HG03108 (cell line): ENCODE measurements at regions not wholly inside any gene's neighbourhood (a gene's known extent, or its start where the extent isn't known, plus 50 kb on each side); places are given as distances from the start of the nearest gene placed in this dataset.

Experiments
- ATAC-seq: cut with Tn5 transposase; IDR thresholded peaks from one replicate; pipeline ENCODE4 v1.9.1; 2021; ENCODE audit warnings: moderate library complexity; ENCODE audit not compliant: unreplicated experiment

DNA sequence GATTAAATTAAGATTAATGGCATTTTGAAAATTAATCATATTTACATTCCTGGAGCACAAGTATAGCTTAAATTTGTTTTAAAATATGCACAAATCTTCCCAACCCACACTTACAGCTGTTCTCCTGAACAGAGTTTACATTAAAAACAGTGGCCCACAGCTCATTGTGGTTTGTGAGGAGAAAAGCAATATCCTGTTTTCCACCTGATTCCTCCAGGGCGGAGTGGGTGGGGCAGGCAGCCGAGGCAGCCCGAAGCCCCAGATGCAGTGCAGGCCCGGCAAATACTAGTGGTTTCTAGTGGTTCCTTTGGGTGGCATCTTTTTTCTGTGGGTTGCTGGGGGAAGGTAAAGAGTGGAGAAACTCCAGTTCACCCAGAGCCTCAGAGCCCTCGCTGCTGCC lies 280.8 kb downstream of the ARHGAP12 start:
- no peak for ATAC-seq

DNA sequence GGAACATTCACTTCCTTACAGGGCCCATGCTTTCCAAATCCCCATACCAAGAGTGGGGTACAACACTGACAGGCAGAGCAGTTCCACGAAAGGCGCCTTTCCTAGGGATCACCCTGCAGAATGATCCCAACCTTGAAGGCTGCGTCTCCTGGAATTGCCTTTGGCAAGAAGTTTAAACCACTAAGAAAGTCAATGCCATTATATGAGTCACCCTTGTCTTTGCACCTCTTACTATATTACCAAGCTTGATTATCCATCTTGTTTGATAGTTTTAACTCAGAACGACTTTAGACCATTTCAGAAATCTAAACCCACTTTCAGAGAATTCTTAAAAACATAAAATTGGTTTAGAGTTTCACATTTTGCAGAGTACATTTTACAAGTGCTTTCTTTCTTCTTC lies 282.1 kb downstream of the ARHGAP12 start:
- no peak for ATAC-seq

DNA sequence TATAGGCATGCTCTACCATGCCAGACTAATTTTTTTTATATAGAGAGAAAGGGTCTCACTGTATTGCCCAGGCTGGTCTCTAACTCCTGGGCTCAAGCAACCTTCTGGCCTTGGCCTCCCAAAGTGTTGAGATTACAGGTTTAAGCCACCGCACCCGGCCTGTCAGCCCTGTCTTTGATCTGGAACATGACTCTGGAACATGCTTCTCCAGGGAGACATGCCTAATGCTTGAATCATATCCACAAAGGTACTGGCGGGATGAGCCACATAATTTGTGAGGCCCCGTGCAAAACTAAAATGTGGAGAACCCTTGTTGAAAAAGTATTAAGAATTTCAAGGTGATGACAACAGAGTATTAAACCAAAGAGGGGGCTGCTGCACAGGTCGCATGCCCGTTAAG lies 282.8 kb downstream of the ARHGAP12 start:
- ATAC-seq, result no peak

DNA sequence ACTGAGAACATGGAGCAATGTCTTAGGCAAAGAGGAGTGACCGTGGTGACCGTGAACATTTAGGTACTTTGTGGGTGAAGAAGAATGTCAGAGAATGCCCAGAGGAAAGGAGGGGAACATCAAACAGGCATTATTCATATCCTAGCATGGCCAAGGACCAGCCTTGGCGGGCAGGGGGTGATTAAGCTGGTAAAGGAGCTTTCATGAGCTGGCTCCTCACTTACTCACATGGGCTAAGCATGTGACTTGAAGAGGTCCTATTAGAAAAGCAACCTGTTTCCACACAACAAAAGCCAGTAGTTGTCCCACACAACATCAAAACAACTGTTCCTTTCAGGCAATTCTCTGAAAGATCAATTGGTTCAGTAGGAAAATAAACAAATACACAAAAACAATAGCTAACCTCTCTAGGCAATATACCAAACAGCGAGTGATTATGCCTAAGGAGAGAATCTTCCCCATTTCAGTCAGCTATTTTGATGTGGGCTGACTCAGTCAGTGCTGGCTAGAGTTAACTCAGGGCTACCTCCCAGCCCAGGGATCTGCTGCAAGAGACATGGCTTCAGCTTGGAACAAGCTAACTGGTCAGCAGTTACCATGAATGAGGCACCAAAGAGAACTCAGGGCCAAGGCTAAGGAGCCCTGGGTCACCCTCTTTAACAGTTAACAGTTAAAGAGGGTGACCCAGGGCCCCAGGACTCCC lies 283.5 kb downstream of the ARHGAP12 start:
- ATAC-seq, result no peak

GRCh38 chr10:31642281-31642680 lies 286.4 kb downstream of the ARHGAP12 start:
- no peak for ATAC-seq

- no peak for ATAC-seq
These were observed 293.1 kb downstream of the ARHGAP12 start for GRCh38 chr10:31635415-31636065.

DNA sequence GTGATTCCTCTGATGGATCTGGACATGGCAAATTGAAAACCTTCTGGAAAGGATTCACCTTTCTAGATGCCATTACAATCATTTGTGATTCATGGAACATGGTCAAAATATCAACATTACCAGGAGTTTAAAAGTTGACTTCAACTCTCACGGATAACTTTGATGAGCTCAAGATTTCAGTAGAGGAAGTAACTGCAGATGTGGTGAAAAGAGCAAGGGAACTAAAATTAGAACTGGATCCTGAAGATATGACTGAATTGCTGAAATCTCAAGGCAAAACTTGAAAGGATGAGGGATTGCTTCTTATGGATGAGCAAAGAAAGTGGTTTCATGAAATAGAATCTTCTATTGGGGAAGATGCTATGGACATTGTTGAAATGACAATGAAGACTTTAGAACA lies 293.6 kb downstream of the ARHGAP12 start:
- no peak for ATAC-seq

- ATAC-seq, result no peak
These were observed 297.6 kb downstream of the ARHGAP12 start for GRCh38 chr10:31630861-31631567.

GRCh38 chr10:31625566-31625965 lies 303.1 kb downstream of the ARHGAP12 start:
- no peak for ATAC-seq

GRCh38 chr10:31624611-31625010 lies 304.0 kb downstream of the ARHGAP12 start:
- no peak for ATAC-seq

GRCh38 chr10:31623947-31624346 lies 304.7 kb downstream of the ARHGAP12 start:
- ATAC-seq, result no peak

GRCh38 chr10:31623466-31623865 lies 304.4 kb downstream of the ZEB1 start:
- ATAC-seq, result no peak

GRCh38 chr10:31622978-31623377 lies 304.0 kb downstream of the ZEB1 start:
- no peak for ATAC-seq

DNA sequence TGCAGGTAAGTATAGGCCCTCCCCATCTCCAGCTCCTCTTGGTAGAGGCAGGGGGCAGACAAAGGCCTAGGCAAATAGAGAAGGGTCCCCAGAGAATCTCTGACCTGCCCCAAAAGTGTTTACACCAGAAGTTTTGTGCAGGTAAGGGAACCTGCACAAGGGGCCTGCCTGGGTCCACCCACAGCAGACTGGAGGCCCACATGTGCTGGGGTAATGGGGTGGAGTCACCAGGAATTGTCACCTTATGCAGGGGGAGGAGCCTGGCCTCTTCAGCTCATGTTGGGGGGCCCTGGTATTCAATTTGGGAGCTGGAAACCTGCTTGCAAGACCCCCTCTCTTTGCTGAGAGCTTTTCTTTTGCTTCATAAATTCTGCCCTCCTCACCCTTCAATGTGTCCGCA lies 302.7 kb downstream of the ZEB1 start:
- ATAC-seq, result no peak

DNA sequence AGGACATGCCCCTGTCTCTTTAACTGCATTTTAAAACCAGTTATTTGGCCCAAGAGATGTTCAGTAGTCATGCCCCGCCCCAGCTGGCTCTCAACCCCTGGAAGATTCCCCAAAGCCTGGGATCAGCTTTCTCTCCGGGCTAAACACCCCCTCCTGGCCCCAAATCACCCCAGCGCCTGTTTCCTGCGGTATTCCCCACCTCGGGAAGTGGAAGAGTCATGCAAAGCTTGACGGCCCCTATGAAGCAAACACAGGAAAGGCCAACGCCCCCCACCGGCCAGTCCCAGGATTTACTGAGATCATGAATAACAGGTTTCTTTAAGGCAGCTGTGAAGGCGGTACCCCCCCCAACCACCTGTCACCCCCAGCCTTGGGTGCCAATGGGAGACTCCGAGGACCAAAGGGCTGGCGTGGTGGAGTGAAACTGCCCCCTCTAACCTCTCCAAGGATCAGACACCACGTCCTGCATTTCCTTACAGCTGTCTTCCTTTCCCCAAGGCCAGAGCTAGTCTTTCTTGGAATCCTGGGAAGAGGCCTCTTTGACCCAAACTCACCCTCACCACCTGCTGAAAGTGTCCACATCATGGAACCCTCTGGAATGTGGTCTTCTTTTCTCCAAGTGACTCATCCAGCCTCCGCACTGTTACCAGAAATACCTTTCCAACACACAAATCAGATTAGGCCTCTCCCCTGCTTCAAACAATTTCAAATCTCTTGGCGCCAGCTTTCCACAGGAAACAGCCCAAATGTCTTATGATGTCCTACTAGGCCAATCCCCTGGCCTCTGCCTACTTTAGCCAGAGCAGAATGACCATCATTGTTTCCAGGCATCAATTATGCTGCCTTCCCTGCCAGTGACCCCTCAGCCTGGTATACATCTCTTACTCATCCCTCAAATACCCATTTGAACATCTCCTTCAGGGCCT lies 301.5 kb downstream of the ZEB1 start:
- ATAC-seq, result no peak

DNA sequence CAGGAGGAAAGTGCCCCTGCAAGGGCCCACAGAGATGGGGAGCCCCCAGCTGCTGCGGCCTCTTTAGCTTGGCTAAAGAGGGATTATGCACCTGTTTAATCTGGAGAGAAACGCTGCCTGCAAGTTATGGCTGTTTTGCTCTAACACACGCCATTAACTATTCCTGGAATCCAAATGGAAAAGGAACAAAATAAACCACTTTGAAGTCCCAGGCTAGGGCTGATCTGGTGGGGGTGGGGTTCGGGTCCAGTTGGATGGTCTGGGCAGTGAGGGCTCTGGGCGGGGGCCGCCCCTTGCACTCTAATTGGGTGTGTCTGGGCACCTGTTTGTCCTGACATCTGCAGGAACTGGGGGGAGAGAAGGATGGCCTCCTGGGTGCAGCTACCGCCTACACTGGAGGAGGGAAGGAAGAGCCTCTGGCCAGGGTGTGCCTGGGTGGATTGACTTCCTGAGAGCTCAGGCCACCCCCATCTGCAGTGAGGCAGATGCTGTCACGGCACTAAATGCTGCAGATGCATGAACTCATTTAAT lies 300.6 kb downstream of the ZEB1 start:
- ATAC-seq, result no peak

GRCh38 chr10:31618541-31619291 lies 299.7 kb downstream of the ZEB1 start:
- no peak for ATAC-seq

DNA sequence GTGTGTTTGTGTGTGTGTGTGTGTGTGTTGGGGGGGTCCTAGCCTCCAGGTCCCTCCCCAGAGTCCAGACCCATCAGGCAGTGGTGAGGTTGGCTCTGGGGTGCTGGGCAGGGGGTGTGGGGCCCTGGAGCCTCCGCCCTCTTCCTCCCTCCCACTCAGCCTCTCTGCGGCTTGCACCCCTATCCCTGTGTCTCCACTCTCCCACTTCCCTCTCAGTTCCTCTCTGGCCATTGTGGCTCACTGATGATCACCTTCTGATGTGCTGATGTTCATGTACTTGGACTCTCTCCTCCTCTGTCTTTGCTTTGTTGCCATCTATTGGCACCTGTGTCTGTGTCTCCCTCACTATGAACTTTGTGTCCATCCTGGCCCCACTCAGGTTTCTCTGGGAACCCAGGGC lies 298.7 kb downstream of the ZEB1 start:
- ATAC-seq, result no peak

- no peak for ATAC-seq
These were observed 298.1 kb downstream of the ZEB1 start for GRCh38 chr10:31617133-31617532.

DNA sequence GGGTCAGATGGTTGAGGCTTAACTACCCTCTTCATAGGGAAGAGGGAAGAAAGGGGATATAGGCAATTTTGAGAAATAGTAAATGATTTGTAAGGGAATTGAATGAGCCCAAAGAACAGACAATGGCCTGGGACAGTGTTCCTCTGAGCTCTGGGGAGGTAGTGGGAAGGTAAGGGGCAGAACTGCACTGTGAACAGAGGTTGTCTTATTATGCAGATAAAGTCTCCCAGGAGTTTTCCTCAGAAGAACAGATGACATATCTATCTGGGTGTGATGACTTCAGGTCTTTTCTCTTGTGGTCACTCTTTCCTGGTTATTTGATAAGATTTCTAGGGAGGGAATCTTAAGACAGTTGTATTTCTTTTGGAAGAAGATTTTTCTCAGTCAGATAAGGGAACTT lies 296.1 kb downstream of the ZEB1 start:
- ATAC-seq, result no peak
